ENCODE measurements at regions not wholly inside any gene's neighbourhood (a gene's known extent, or its start where the extent isn't known, plus 50 kb on each side); places are given as distances from the start of the nearest gene placed in this dataset.
"Not testable (repeated sequence)": the region's sequence is repeated elsewhere in the genome, so short reads cannot be mapped to it uniquely, and the experiment has no call there.

GRCh38 chr6:92114797-92115196 lies 1304.6 kb downstream of the EPHA7 start:
- H3K36me3 Mint-ChIP-seq (ENCODE audit: low read depth): no peaks in the 10 kb centered on the region
- H3K27me3 Mint-ChIP-seq (ENCODE audit: low read depth): no peaks in the 10 kb centered on the region
- no peak overlapping the region for H3K4me3 Mint-ChIP-seq
- H3K4me1 Mint-ChIP-seq (ENCODE audit: low read depth): no peaks in the 10 kb centered on the region
- no peak for DNase-seq (ENCODE audit: low spot score)
- no peak overlapping the region for H3K27ac Mint-ChIP-seq
- no peaks in the 10 kb centered on the region for H3K9me3 Mint-ChIP-seq

DNA sequence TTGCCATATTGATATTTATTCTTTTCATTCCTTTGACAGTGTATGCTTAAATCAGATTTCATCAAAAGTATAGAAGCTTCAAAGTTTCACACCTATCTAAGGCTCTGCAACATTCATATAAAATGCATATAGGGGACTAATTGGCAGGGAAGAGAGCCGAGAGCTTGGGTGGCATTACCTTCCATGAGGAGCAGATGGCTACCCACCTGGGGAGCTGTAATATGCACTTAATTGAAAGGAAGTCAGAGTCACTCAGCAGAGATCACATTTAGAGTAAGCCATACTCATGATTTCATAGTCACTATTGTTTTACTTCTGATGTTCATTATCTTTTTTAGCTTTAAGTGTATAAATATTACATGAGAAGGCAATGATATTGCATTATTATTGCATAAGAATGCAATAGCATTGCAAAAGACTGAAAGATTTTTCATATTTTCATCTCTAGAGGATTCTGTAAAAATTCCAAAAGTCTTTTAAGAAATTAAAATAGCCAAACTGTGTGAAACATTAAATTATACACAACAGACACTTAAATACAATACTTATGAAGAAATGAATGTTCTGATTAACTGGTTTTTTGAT lies 1305.2 kb downstream of the EPHA7 start:
- Mint-ChIP-seq H3K9me3 (no peaks in the 10 kb centered on the region), H3K36me3 (ENCODE audit: low read depth) (no peaks in the 10 kb centered on the region), H3K4me1 (ENCODE audit: low read depth) (no peaks in the 10 kb centered on the region), H3K27ac (no peak overlapping the region), H3K4me3 (no peak overlapping the region), H3K27me3 (ENCODE audit: low read depth) (no peaks in the 10 kb centered on the region)
- DNase-seq (ENCODE audit: low spot score): no peak

- H3K9me3 Mint-ChIP-seq: peaks cover 10% of the 10 kb centered on the region
- H3K4me1 Mint-ChIP-seq (ENCODE audit: low read depth): no peaks in the 10 kb centered on the region
- no peak overlapping the region for H3K27ac Mint-ChIP-seq
- H3K27me3 Mint-ChIP-seq (ENCODE audit: low read depth): no peaks in the 10 kb centered on the region
- no peaks in the 10 kb centered on the region for H3K36me3 Mint-ChIP-seq (ENCODE audit: low read depth)
- H3K4me3 Mint-ChIP-seq: no peak overlapping the region
- DNase-seq (ENCODE audit: low spot score): no peak
Observed at GRCh38 chr6:92111386-92111785, 1308.0 kb downstream of the EPHA7 start.

- no peak for DNase-seq (ENCODE audit: low spot score)
- Mint-ChIP-seq H3K27me3 (ENCODE audit: low read depth) (no peaks in the 10 kb centered on the region), H3K4me1 (ENCODE audit: low read depth) (no peaks in the 10 kb centered on the region), H3K36me3 (ENCODE audit: low read depth) (no peaks in the 10 kb centered on the region), H3K27ac (no peak overlapping the region), H3K4me3 (no peak overlapping the region), H3K9me3 (peaks cover 10% of the 10 kb centered on the region)
Observed at GRCh38 chr6:92110403-92110802, 1309.0 kb downstream of the EPHA7 start.

DNA sequence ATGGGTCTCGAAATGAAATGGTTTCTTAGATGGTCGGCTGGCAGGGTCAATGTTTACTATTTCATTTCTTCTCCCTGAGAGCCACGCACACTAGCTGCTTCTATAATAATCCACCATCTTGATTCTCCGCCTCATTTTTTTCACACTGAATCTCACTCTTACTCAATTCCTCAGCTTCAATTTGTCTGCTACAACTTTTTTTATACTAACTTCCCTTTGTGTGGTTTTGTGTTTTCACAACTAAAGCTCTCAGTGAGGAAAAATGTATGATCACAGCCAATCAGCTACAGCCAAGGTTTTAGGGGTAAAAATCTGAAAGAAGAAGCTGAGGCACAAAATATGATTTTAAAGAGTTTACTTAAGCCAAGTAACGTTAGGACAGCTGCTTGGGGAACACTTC lies 1309.4 kb downstream of the EPHA7 start:
- Mint-ChIP-seq H3K9me3 (peaks cover 10% of the 10 kb centered on the region), H3K27ac (no peak overlapping the region), H3K4me3 (no peak overlapping the region), H3K27me3 (ENCODE audit: low read depth) (no peaks in the 10 kb centered on the region), H3K36me3 (ENCODE audit: low read depth) (no peaks in the 10 kb centered on the region), H3K4me1 (ENCODE audit: low read depth) (no peaks in the 10 kb centered on the region)
- no peak for DNase-seq (ENCODE audit: low spot score)

DNA sequence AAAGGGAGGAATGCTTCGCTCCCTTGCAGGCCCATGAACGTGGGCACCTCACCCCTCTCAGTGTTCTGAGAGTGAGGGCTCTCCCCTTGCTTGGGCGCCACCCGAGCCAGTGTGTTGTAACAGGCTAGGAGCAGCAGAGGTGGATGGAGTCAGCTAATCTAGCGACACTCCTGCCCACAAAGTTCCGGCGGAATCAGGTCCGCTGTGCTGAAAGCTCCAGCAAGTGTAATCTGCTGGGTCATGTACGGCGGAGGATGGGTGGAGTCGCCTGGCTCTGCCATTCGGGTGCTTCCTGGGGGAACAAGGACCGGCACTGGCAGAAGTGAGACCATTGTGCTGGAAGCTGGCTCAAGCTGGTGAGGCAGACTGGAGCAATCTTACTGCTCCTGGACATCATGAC lies 1310.1 kb downstream of the EPHA7 start:
- Mint-ChIP-seq H3K4me3 (no peak overlapping the region), H3K9me3 (peaks cover 10% of the 10 kb centered on the region), H3K27ac (no peak overlapping the region), H3K36me3 (ENCODE audit: low read depth) (no peaks in the 10 kb centered on the region), H3K4me1 (ENCODE audit: low read depth) (no peaks in the 10 kb centered on the region), H3K27me3 (ENCODE audit: low read depth) (no peaks in the 10 kb centered on the region)
- DNase-seq (ENCODE audit: low spot score): no peak

DNA sequence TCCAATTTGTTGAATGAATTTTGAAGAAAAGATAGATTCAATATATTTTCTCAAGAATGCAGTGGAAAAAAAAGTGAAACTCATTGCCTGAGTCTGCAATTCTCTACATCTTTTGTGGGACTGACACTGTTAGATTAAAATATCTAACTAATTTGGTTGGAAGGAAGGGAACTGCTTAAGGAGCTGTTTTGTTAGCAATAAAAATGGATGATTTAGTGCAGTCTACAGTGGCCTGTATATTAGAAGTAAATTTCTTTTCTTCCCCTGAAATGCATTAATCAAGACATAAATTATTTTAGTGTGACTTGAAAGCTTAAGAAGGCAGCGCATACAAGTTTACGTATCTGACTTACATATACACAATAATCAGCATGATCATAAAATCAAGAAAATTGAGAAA lies 1332.6 kb downstream of the EPHA7 start:
- Mint-ChIP-seq H3K27ac (no peak overlapping the region), H3K36me3 (ENCODE audit: low read depth) (no peaks in the 10 kb centered on the region), H3K4me1 (ENCODE audit: low read depth) (no peaks in the 10 kb centered on the region), H3K27me3 (ENCODE audit: low read depth) (no peaks in the 10 kb centered on the region), H3K4me3 (no peak overlapping the region), H3K9me3 (peaks cover 16% of the 10 kb centered on the region)
- no peak for DNase-seq (ENCODE audit: low spot score)

GRCh38 chr6:92083914-92084313 lies 1335.4 kb downstream of the EPHA7 start:
- H3K4me3 Mint-ChIP-seq; H3K27ac Mint-ChIP-seq; H3K27me3 Mint-ChIP-seq (ENCODE audit: low read depth); H3K4me1 Mint-ChIP-seq (ENCODE audit: low read depth); DNase-seq (ENCODE audit: low spot score); H3K36me3 Mint-ChIP-seq (ENCODE audit: low read depth): not testable (repeated sequence)
- H3K9me3 Mint-ChIP-seq: peaks cover 32% of the 10 kb centered on the region

GRCh38 chr6:92072387-92072786 lies 1347.0 kb downstream of the EPHA7 start:
- Mint-ChIP-seq H3K4me3 (no peak overlapping the region), H3K27ac (no peak overlapping the region), H3K4me1 (ENCODE audit: low read depth) (no peaks in the 10 kb centered on the region), H3K36me3 (ENCODE audit: low read depth) (no peaks in the 10 kb centered on the region), H3K9me3 (no peaks in the 10 kb centered on the region), H3K27me3 (ENCODE audit: low read depth) (no peaks in the 10 kb centered on the region)
- DNase-seq (ENCODE audit: low spot score): no peak

GRCh38 chr6:92069781-92070180 lies 1349.6 kb downstream of the EPHA7 start:
- Mint-ChIP-seq H3K9me3 (no peaks in the 10 kb centered on the region), H3K36me3 (ENCODE audit: low read depth) (no peaks in the 10 kb centered on the region), H3K4me3 (no peak overlapping the region), H3K27ac (no peak overlapping the region), H3K4me1 (ENCODE audit: low read depth) (no peaks in the 10 kb centered on the region), H3K27me3 (ENCODE audit: low read depth) (no peaks in the 10 kb centered on the region)
- no peak for DNase-seq (ENCODE audit: low spot score)

DNA sequence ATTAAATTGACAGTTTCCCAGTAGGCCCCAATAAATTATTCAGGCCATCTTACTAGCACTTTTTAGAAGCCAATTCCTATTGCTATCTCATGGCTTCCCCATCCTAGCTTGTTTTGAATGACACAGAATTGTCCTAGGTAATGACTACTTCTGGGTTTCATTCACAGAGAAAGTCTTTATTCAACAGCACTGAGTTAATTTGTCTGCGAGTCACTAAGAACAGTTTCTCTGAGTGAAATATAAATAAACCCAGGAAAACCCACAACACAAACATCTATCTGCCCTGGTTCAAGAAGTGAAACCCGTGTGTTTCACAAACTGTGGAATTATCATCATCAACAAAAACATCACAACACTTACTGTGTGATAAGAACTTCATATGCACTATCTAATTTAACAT lies 1366.8 kb downstream of the EPHA7 start:
- Mint-ChIP-seq H3K27ac (no peak overlapping the region), H3K4me3 (no peak overlapping the region), H3K4me1 (ENCODE audit: low read depth) (no peaks in the 10 kb centered on the region), H3K36me3 (ENCODE audit: low read depth) (no peaks in the 10 kb centered on the region), H3K9me3 (no peaks in the 10 kb centered on the region), H3K27me3 (ENCODE audit: low read depth) (no peaks in the 10 kb centered on the region)
- no peak for DNase-seq (ENCODE audit: low spot score)

GRCh38 chr6:92050216-92050615 lies 1369.1 kb downstream of the EPHA7 start:
- Mint-ChIP-seq H3K27ac (no peak overlapping the region), H3K27me3 (ENCODE audit: low read depth) (no peaks in the 10 kb centered on the region), H3K4me3 (no peak overlapping the region), H3K4me1 (ENCODE audit: low read depth) (no peaks in the 10 kb centered on the region), H3K9me3 (no peaks in the 10 kb centered on the region), H3K36me3 (ENCODE audit: low read depth) (no peaks in the 10 kb centered on the region)
- no peak for DNase-seq (ENCODE audit: low spot score)

DNA sequence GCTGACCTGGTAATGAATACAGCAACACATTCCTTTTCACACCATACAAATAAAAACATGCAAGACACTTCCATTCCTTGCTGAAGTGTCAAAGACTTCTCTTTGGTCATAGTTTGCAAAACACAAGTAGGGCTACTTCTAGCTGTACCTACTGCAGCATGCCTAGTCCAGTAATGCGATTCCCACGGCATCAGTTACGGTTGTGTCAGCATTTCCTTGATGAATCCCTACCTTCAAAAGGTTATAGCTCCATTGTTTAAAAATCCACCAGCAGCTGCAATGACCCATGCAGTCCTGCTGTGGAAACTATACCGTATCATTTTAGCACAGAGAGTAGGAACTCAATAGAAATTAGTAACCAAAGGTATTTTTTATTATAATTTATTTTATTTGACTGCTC lies 1371.5 kb downstream of the EPHA7 start:
- Mint-ChIP-seq H3K9me3 (no peaks in the 10 kb centered on the region), H3K36me3 (ENCODE audit: low read depth) (no peaks in the 10 kb centered on the region), H3K27me3 (ENCODE audit: low read depth) (no peaks in the 10 kb centered on the region), H3K4me3 (no peak overlapping the region), H3K4me1 (ENCODE audit: low read depth) (no peaks in the 10 kb centered on the region), H3K27ac (no peak overlapping the region)
- no peak for DNase-seq (ENCODE audit: low spot score)

DNA sequence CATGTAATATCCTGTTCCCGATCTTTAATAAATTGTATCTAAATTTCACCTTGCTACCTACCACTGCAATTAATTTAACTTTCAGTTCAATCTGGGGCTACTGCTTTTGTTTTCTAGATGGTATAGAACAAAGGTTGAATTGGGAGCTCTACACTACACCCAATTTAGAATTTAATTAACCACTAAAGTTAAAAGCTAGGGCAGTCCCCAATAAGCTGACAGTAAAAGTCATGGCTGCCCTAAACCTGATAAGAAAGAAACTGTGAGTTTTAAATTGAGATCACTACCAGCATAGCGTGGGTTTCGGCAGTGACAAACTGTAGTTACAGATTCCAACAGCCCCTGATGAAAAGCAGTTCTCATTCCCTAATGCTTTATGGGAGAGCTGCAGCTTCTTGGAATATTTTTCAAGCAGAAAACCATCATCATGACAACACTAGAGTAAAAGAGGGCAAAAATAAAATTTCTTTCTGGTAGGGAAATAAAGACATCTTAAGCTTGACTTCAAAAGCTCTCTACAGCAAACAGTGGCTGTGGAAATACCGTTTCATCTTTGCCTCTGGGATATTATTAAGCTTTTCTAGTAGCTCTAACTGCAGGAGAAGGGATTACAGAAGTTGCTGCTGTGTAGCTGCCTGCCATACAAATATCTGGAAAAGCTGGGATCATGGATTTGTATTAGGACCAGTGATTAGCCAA lies 1372.1 kb downstream of the EPHA7 start:
- H3K27me3 Mint-ChIP-seq (ENCODE audit: low read depth): no peaks in the 10 kb centered on the region
- no peaks in the 10 kb centered on the region for H3K4me1 Mint-ChIP-seq (ENCODE audit: low read depth)
- H3K4me3 Mint-ChIP-seq: no peak overlapping the region
- no peak overlapping the region for H3K27ac Mint-ChIP-seq
- H3K36me3 Mint-ChIP-seq (ENCODE audit: low read depth): no peaks in the 10 kb centered on the region
- DNase-seq (ENCODE audit: low spot score): no peak
- no peaks in the 10 kb centered on the region for H3K9me3 Mint-ChIP-seq

DNA sequence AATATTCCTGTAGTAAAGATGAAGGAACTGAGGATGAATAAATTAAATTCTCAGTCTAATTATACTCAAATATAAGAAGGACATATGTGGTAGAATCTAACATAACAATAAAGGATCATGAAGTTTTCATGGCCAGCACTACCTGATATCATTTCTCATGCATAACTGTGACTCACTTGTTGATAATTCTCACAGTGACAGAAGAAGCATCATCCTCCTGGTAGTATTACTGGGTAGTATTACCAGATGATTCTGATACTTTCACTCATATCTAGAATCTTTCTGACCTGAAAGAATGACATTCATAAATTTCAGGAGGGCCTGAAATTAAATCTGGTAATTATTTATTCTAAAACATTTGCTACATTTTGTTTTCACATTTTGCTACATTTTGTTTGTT lies 1375.0 kb downstream of the EPHA7 start:
- Mint-ChIP-seq H3K36me3 (ENCODE audit: low read depth) (no peaks in the 10 kb centered on the region), H3K27me3 (ENCODE audit: low read depth) (no peaks in the 10 kb centered on the region), H3K4me1 (ENCODE audit: low read depth) (no peaks in the 10 kb centered on the region), H3K4me3 (no peak overlapping the region), H3K9me3 (no peaks in the 10 kb centered on the region), H3K27ac (no peak overlapping the region)
- DNase-seq (ENCODE audit: low spot score): no peak
